EH (cell line): ENCODE measurements at regions not wholly inside any gene's neighbourhood (a gene's known extent, or its start where the extent isn't known, plus 50 kb on each side); places are given as distances from the start of the nearest gene placed in this dataset.
"Not testable (repeated sequence)": the region's sequence is repeated elsewhere in the genome, so short reads cannot be mapped to it uniquely, and the experiment has no call there.

Experiments used
- DNase-seq: peaks from one replicate; pipeline ENCODE4 v3.0.0-alpha.2; 2015; ENCODE audit warnings: low read depth

GRCh38 chr1:215287362-215287761 is 204.8 kb downstream of the KCNK2 start:
- DNase-seq: no peak

GRCh38 chr1:215290018-215290417 is 207.5 kb downstream of the KCNK2 start:
- peak; percentile 61 for DNase-seq

- DNase-seq: peak; percentile 27
Observed at GRCh38 chr1:215292932-215293331, 210.4 kb downstream of the KCNK2 start.

- no peak for DNase-seq
Observed at GRCh38 chr1:215306426-215306825, 223.9 kb downstream of the KCNK2 start.

- peak; percentile 28 for DNase-seq
Observed at GRCh38 chr1:215321802-215322201, 239.3 kb downstream of the KCNK2 start.

- not testable (repeated sequence) for DNase-seq
Observed at GRCh38 chr1:215323992-215324391, 241.5 kb downstream of the KCNK2 start.

GRCh38 chr1:215330426-215330825 is 236.7 kb upstream of the KCTD3 start:
- no peak for DNase-seq

- no peak for DNase-seq
Observed at GRCh38 chr1:215344539-215344938, 222.6 kb upstream of the KCTD3 start.

- no peak for DNase-seq
Observed at GRCh38 chr1:215345208-215345607, 221.9 kb upstream of the KCTD3 start.

- DNase-seq: no peak
Observed at GRCh38 chr1:215345766-215346165, 221.3 kb upstream of the KCTD3 start.

GRCh38 chr1:215357901-215358300 is 209.2 kb upstream of the KCTD3 start:
- no peak for DNase-seq

GRCh38 chr1:215358356-215358755 is 208.7 kb upstream of the KCTD3 start:
- DNase-seq: no peak

GRCh38 chr1:215360031-215360430 is 207.1 kb upstream of the KCTD3 start:
- DNase-seq: no peak

GRCh38 chr1:215360758-215361157 is 206.3 kb upstream of the KCTD3 start:
- DNase-seq: peak; percentile 3

- DNase-seq: peak; percentile 13
Observed at GRCh38 chr1:215375381-215375780, 191.7 kb upstream of the KCTD3 start.

GRCh38 chr1:215376544-215377264 is 190.4 kb upstream of the KCTD3 start:
- DNase-seq: peak; percentile 64

- no peak for DNase-seq
Observed at GRCh38 chr1:215377746-215378145, 189.4 kb upstream of the KCTD3 start.

- DNase-seq: no peak
Observed at GRCh38 chr1:215380566-215380965, 186.5 kb upstream of the KCTD3 start.

GRCh38 chr1:215393476-215393875 is 173.6 kb upstream of the KCTD3 start:
- DNase-seq: peak; percentile 5

GRCh38 chr1:215394084-215394991 is 172.8 kb upstream of the KCTD3 start:
- no peak for DNase-seq

GRCh38 chr1:215397106-215397505 is 170.0 kb upstream of the KCTD3 start:
- DNase-seq: peak; percentile 25

GRCh38 chr1:215397843-215398242 is 169.3 kb upstream of the KCTD3 start:
- DNase-seq: no peak

GRCh38 chr1:215399787-215400186 is 167.3 kb upstream of the KCTD3 start:
- DNase-seq: no peak
